GM12892 (cell line): ENCODE measurements at regions not wholly inside any gene's neighbourhood (a gene's known extent, or its start where the extent isn't known, plus 50 kb on each side); places are given as distances from the start of the nearest gene placed in this dataset.

Experiments
- POLR2A ChIP-seq: IDR thresholded peaks from 2 replicates; pipeline ENCODE4 v1.6.1; 2011; ENCODE audit warnings: low read depth, low read length, control low read depth
- POLR2AphosphoS5 ChIP-seq: IDR thresholded peaks from 2 replicates; pipeline ENCODE4 v1.6.1; 2011; ENCODE audit warnings: low read depth, low read length, control low read depth

- TF ChIP-seq POLR2AphosphoS5 (no peak), POLR2A (no peak)
Observed at GRCh38 chr3:124385996-124386395, 344.3 kb upstream of the UMPS start.
